CD14-positive monocyte (primary cell): ENCODE measurements at regions not wholly inside any gene's neighbourhood (a gene's known extent, or its start where the extent isn't known, plus 50 kb on each side); places are given as distances from the start of the nearest gene placed in this dataset.

Source experiments
- DNase-seq, 3 donors: peaks; one replicate each; pipeline ENCODE4 v3.0.0-alpha.2; 2011 to 2022
- H2AFZ ChIP-seq: 2 replicates; pipeline ENCODE4 v1.6.0; 2012; ENCODE audit warnings: mild to moderate bottlenecking, low read depth, low read length, inconsistent platforms; ENCODE audit not compliant: insufficient read depth, poor library complexity, severe bottlenecking
- H3K27ac ChIP-seq, 2 donors: 1 replicate in 1 of 2; 2 replicates in 1 of 2; pipeline ENCODE4 v1.5.1; 2012 to 2013; ENCODE audit warnings: low read length in 2 of 2, control low read depth in 1 of 2, inconsistent platforms in 1 of 2, low read depth in 1 of 2, mild to moderate bottlenecking in 1 of 2
- H3K27me3 ChIP-seq, 2 donors: one replicate each; pipeline versions ENCODE4 v1.6.0 to v1.6.1; 2011 to 2013; ENCODE audit warnings: low read length in 2 of 2; ENCODE audit not compliant: control insufficient read depth in 2 of 2, insufficient read depth in 2 of 2
- H3K36me3 ChIP-seq, 2 donors: replicated peaks in 1 of 2; 1 replicate in 1 of 2; 2 replicates in 1 of 2; pipeline versions ENCODE4 v1.5.1 to v1.6.1; 2012 to 2013; ENCODE audit warnings: low read length in 2 of 2, control low read depth in 1 of 2, inconsistent platforms in 1 of 2, mild to moderate bottlenecking in 1 of 2; ENCODE audit not compliant: insufficient read depth in 2 of 2, control insufficient read depth in 1 of 2
- H3K4me1 ChIP-seq, 2 donors: 1 replicate in 1 of 2; 2 replicates in 1 of 2; pipeline versions ENCODE4 v1.5.1 to v1.6.1; 2012 to 2013; ENCODE audit warnings: low read length in 2 of 2, control low read depth in 1 of 2, inconsistent platforms in 1 of 2, mild to moderate bottlenecking in 1 of 2, moderate library complexity in 1 of 2; ENCODE audit not compliant: insufficient read depth in 2 of 2, control insufficient read depth in 1 of 2
- H3K4me2 ChIP-seq: replicated peaks from 2 replicates; pipeline ENCODE3; 2012; ENCODE audit warnings: low read length, moderate library complexity, mild to moderate bottlenecking; ENCODE audit not compliant: poor library complexity, severe bottlenecking; ENCODE audit errors: extremely low read depth
- H3K4me3 ChIP-seq, 3 experiments: fragments of 200-600 bp in 1 of 3; sonication (generic) in 1 of 3; replicated peaks in 1 of 3; 1 replicate in 2 of 3; 2 replicates in 1 of 3; pipeline ENCODE4 v1.5.1; 2011 to 2013; ENCODE audit warnings: low read length in 3 of 3, mild to moderate bottlenecking in 3 of 3, control low read depth in 2 of 3, low read depth in 2 of 3, inconsistent platforms in 1 of 3, moderate library complexity in 1 of 3
- H3K79me2 ChIP-seq: 2 replicates; pipeline ENCODE4 v1.6.0; 2012; ENCODE audit warnings: mild to moderate bottlenecking, control low read depth, inconsistent platforms, low read length, moderate library complexity; ENCODE audit not compliant: insufficient read depth
- H3K9ac ChIP-seq: 2 replicates; pipeline ENCODE4 v1.6.0; 2017; ENCODE audit warnings: low read length, mild to moderate bottlenecking; ENCODE audit not compliant: insufficient read depth, poor library complexity, severe bottlenecking
- H3K9me3 ChIP-seq, 2 donors: replicated peaks in 1 of 2; 1 replicate in 1 of 2; 2 replicates in 1 of 2; pipeline versions ENCODE4 v1.5.1 to v1.6.1; 2012 to 2013; ENCODE audit warnings: low read length in 2 of 2, control low read depth in 1 of 2; ENCODE audit not compliant: control insufficient read depth in 1 of 2, insufficient read depth in 1 of 2
- H4K20me1 ChIP-seq: 2 replicates; pipeline ENCODE4 v1.6.0; 2012; ENCODE audit warnings: mild to moderate bottlenecking, low read length, control low read depth, moderate library complexity; ENCODE audit not compliant: insufficient read depth
- H3K27ac Mint-ChIP-seq, 7 donors: one replicate each; pipeline ENCODE4 v1.8.0; 2020; ENCODE audit warnings: mild to moderate bottlenecking in 7 of 7, mixed read lengths in 7 of 7, moderate library complexity in 6 of 7, inconsistent platforms in 2 of 7
- H3K27me3 Mint-ChIP-seq, 3 donors: one replicate each; pipeline ENCODE4 v1.8.0; 2021 to 2022; ENCODE audit warnings: low read depth in 3 of 3, mild to moderate bottlenecking in 3 of 3, mixed read lengths in 3 of 3, moderate library complexity in 3 of 3, inconsistent platforms in 1 of 3
- H3K36me3 Mint-ChIP-seq, 2 donors: one replicate each; pipeline ENCODE4 v1.8.0; 2020; ENCODE audit warnings: mixed read lengths in 2 of 2, inconsistent platforms in 1 of 2, mild to moderate bottlenecking in 1 of 2
- H3K4me1 Mint-ChIP-seq: one replicate; pipeline ENCODE4 v1.8.0; 2020; ENCODE audit warnings: mild to moderate bottlenecking, mixed read lengths
- H3K4me3 Mint-ChIP-seq, 2 donors: one replicate each; pipeline ENCODE4 v1.8.0; 2020; ENCODE audit warnings: mild to moderate bottlenecking in 2 of 2, mixed read lengths in 2 of 2, moderate library complexity in 1 of 2
- H3K9me3 Mint-ChIP-seq, 7 donors: one replicate each; pipeline ENCODE4 v1.8.0; 2020 to 2022; ENCODE audit warnings: mixed read lengths in 7 of 7, mild to moderate bottlenecking in 6 of 7, moderate library complexity in 6 of 7, inconsistent platforms in 2 of 7
- WGBS: methylation state at CpG from one replicate; pipeline ENCODE4 v1.1.5; 2013; ENCODE audit warnings: missing lambda C conversion rate; ENCODE audit not compliant: insufficient coverage; 5-methylcytosine and 5-hydroxymethylcytosine counted together
- intact Hi-C, 2 donors: fragments of 100-400 bp; cut with micrococcal nuclease; formaldehyde crosslinking; loops; one replicate each; pipeline versions ENCODE4 v1.15.0 to v1.15.1; 2023
- TF ChIP-seq, protein P1 (sequence below): fragments of 200-600 bp; IDR thresholded peaks from one replicate; pipeline ENCODE4 v1.8.0; 2022; ENCODE audit warnings: antibody characterized with exemption, mild to moderate bottlenecking

DNA sequence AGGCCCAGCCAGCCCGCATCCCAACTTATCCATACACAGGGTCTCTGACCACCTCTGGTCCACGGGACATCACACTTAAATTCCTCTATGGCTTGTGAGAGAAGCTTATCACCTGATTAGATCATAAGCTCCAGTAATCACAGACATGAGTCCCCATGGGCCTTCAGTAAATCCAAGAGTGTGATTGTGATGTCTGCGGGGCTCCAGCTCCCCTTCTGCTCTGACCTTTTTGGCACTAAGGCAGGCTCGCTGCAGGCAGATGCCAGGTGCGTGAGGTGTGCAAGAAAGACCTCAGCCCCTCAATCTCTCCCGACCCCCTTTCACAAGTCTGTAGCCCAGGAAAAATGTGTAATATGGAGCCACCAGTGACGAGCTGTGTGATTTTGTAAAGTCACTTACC is 127.6 kb upstream of the DUSP22 start:
- no peak overlapping the region for H3K27ac Mint-ChIP-seq
- Histone ChIP-seq H3K27ac (no peak overlapping the region), H3K9ac (no peak overlapping the region), H3K4me1 (no peaks in the 10 kb centered on the region), H3K9me3 (no peaks in the 10 kb centered on the region), H4K20me1 (no peaks in the 10 kb centered on the region), H3K79me2 (no peaks in the 10 kb centered on the region), H3K36me3 (no peaks in the 10 kb centered on the region), H2AFZ (no peak overlapping the region), H3K27me3 (no peaks in the 10 kb centered on the region), H3K4me2 (no peak overlapping the region), H3K4me3 (no peak overlapping the region)
- intact Hi-C loops = no loop called here
- peaks cover 1 to 11% (median 5%) of the 10 kb centered on the region in 3 donors for H3K27me3 Mint-ChIP-seq
- no peak for DNase-seq
- H3K36me3 Mint-ChIP-seq = no peaks in the 10 kb centered on the region
- H3K4me3 Mint-ChIP-seq = no peak overlapping the region
- 90% methylated on average over 2 of the region's 7 CpGs for WGBS
- TF ChIP-seq, protein P1, sequence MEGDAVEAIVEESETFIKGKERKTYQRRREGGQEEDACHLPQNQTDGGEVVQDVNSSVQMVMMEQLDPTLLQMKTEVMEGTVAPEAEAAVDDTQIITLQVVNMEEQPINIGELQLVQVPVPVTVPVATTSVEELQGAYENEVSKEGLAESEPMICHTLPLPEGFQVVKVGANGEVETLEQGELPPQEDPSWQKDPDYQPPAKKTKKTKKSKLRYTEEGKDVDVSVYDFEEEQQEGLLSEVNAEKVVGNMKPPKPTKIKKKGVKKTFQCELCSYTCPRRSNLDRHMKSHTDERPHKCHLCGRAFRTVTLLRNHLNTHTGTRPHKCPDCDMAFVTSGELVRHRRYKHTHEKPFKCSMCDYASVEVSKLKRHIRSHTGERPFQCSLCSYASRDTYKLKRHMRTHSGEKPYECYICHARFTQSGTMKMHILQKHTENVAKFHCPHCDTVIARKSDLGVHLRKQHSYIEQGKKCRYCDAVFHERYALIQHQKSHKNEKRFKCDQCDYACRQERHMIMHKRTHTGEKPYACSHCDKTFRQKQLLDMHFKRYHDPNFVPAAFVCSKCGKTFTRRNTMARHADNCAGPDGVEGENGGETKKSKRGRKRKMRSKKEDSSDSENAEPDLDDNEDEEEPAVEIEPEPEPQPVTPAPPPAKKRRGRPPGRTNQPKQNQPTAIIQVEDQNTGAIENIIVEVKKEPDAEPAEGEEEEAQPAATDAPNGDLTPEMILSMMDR = no peak
- H3K9me3 Mint-ChIP-seq = no peaks in the 10 kb centered on the region
- no peaks in the 10 kb centered on the region for H3K4me1 Mint-ChIP-seq

DNA sequence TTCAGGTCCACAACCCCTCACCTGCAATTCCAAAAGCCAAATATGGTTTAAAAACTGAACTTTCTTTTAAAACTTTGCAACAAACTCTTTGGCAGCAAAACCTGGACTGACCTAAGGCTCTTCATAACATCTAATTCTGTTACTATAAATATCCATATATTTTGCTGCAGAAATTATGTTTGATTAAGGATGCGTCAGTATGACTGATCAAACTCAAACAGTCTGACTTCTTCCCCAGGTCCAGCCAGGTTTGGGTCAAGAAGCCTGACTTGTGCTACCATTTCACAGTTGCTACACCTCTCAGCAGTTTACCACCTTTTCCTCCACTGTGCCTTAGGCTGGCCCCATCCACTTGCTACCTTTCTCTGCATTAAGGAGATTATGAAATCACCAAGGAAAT is 127.0 kb upstream of the DUSP22 start:
- H3K27ac Mint-ChIP-seq = no peak overlapping the region
- DNase-seq = no peak
- Histone ChIP-seq H3K4me2 (no peak overlapping the region), H3K79me2 (no peaks in the 10 kb centered on the region), H3K4me1 (no peaks in the 10 kb centered on the region), H3K4me3 (no peak overlapping the region), H3K9me3 (no peaks in the 10 kb centered on the region), H3K27ac (no peak overlapping the region), H3K27me3 (no peaks in the 10 kb centered on the region), H4K20me1 (no peaks in the 10 kb centered on the region), H3K9ac (no peak overlapping the region), H2AFZ (no peak overlapping the region), H3K36me3 (no peaks in the 10 kb centered on the region)
- no peaks in the 10 kb centered on the region for H3K36me3 Mint-ChIP-seq
- H3K27me3 Mint-ChIP-seq = peaks cover 1 to 12% (median 6%) of the 10 kb centered on the region in 3 donors
- no peaks in the 10 kb centered on the region for H3K9me3 Mint-ChIP-seq
- no CpG with 5 or more reads among the region's 1 CpG for WGBS
- no peaks in the 10 kb centered on the region for H3K4me1 Mint-ChIP-seq
- intact Hi-C loops = no loop called here
- H3K4me3 Mint-ChIP-seq = no peak overlapping the region
- TF ChIP-seq, protein P1 = no peak
